GM21786 (cell line): ENCODE measurements at regions not wholly inside any gene's neighbourhood (a gene's known extent, or its start where the extent isn't known, plus 50 kb on each side); places are given as distances from the start of the nearest gene placed in this dataset.

Experiments used
- ATAC-seq: cut with Tn5 transposase; IDR thresholded peaks from one replicate; pipeline ENCODE4 v1.9.1; 2021; ENCODE audit not compliant: unreplicated experiment

GRCh38 chr17:72297326-72298115 lies 176.7 kb downstream of the SOX9 start:
- ATAC-seq = no peak

- ATAC-seq = no peak
Measured at GRCh38 chr17:72299100-72299499, 178.3 kb downstream of the SOX9 start.

GRCh38 chr17:72299592-72299991 lies 178.8 kb downstream of the SOX9 start:
- ATAC-seq = no peak

- ATAC-seq = no peak
Measured at GRCh38 chr17:72301887-72302286, 181.1 kb downstream of the SOX9 start.

GRCh38 chr17:72302735-72303134 lies 181.9 kb downstream of the SOX9 start:
- no peak for ATAC-seq

- ATAC-seq = no peak
Measured at GRCh38 chr17:72303787-72304733, 183.2 kb downstream of the SOX9 start.

GRCh38 chr17:72304859-72305258 lies 184.0 kb downstream of the SOX9 start:
- ATAC-seq = no peak

- no peak for ATAC-seq
Measured at GRCh38 chr17:72305472-72305871, 184.7 kb downstream of the SOX9 start.

GRCh38 chr17:72306037-72306436 lies 185.2 kb downstream of the SOX9 start:
- ATAC-seq = no peak

GRCh38 chr17:72307836-72308235 lies 187.0 kb downstream of the SOX9 start:
- no peak for ATAC-seq

- ATAC-seq = no peak
Measured at GRCh38 chr17:72308744-72309385, 188.0 kb downstream of the SOX9 start.

GRCh38 chr17:72311004-72311403 lies 190.2 kb downstream of the SOX9 start:
- ATAC-seq = no peak

- ATAC-seq = no peak
Measured at GRCh38 chr17:72315122-72315913, 194.5 kb downstream of the SOX9 start.

GRCh38 chr17:72318131-72318530 lies 197.3 kb downstream of the SOX9 start:
- no peak for ATAC-seq

- ATAC-seq = no peak
Measured at GRCh38 chr17:72321896-72322295, 201.1 kb downstream of the SOX9 start.

- ATAC-seq = peak; percentile 75
Measured at GRCh38 chr17:72332367-72332766, 211.5 kb downstream of the SOX9 start.

GRCh38 chr17:72333570-72333969 lies 212.8 kb downstream of the SOX9 start:
- ATAC-seq = no peak

GRCh38 chr17:72334205-72334604 lies 213.4 kb downstream of the SOX9 start:
- ATAC-seq = no peak

- no peak for ATAC-seq
Measured at GRCh38 chr17:72336026-72336803, 215.4 kb downstream of the SOX9 start.

- no peak for ATAC-seq
Measured at GRCh38 chr17:72336804-72337070, 215.9 kb downstream of the SOX9 start.
